ENCODE measurements at regions not wholly inside any gene's neighbourhood (a gene's known extent, or its start where the extent isn't known, plus 50 kb on each side); places are given as distances from the start of the nearest gene placed in this dataset.

- no peaks in the 10 kb centered on the region for H4K20me1 ChIP-seq (ENCODE audit: insufficient read depth, low read length)
- H3K4me3 ChIP-seq (ENCODE audit: low read depth, low read length, poor library complexity, severe bottlenecking): no peak overlapping the region
- no peaks in the 10 kb centered on the region for H3K4me1 ChIP-seq (ENCODE audit: insufficient read depth, low read length, poor library complexity, severe bottlenecking)
- no peak overlapping the region for H3K27ac ChIP-seq (ENCODE audit: low read depth, low read length, poor library complexity, severe bottlenecking)
- DNase-seq (ENCODE audit: low spot score): no peak
- H3K9me2 ChIP-seq (ENCODE audit: insufficient read depth, low read length): no peaks in the 10 kb centered on the region
- CTCF ChIA-PET (ENCODE audit: unreplicated experiment): no interaction called here
- TF ChIP-seq EZH2phosphoT487 (IDR thresholded peaks at IDR 0.05; ENCODE audit: borderline replicate concordance, low read depth, low read length): no peak
- no peak overlapping the region for H2AFZ ChIP-seq (ENCODE audit: low read length)
- no peak overlapping the region for H3K4me2 ChIP-seq (ENCODE audit: low read length)
- intact Hi-C loops (cut with micrococcal nuclease; ENCODE audit: unreplicated experiment): no loop called here
- no peaks in the 10 kb centered on the region for H3K9me3 ChIP-seq (ENCODE audit: low read length)
- H3K36me3 ChIP-seq (ENCODE audit: insufficient read depth, low read length): no peaks in the 10 kb centered on the region
- BruUV-seq (replicated peaks): no TSS peak
- POLR2A ChIA-PET: no interaction called here
- no peaks in the 10 kb centered on the region for H3K79me2 ChIP-seq (ENCODE audit: insufficient read depth, low read depth, low read length)
Measured at GRCh38 chr11:45489281-45489905, 176.0 kb downstream of the CHST1 start.

GRCh38 chr11:45486461-45486860 is 179.0 kb downstream of the CHST1 start:
- Histone ChIP-seq H3K36me3 (ENCODE audit: insufficient read depth, low read length) (no peaks in the 10 kb centered on the region), H3K9me2 (ENCODE audit: insufficient read depth, low read length) (no peaks in the 10 kb centered on the region), H3K79me2 (ENCODE audit: insufficient read depth, low read depth, low read length) (no peaks in the 10 kb centered on the region), H2AFZ (ENCODE audit: low read length) (no peak overlapping the region), H3K9me3 (ENCODE audit: low read length) (no peaks in the 10 kb centered on the region), H3K4me3 (ENCODE audit: low read depth, low read length, poor library complexity, severe bottlenecking) (no peak overlapping the region), H3K27ac (ENCODE audit: low read depth, low read length, poor library complexity, severe bottlenecking) (no peak overlapping the region), H4K20me1 (ENCODE audit: insufficient read depth, low read length) (no peaks in the 10 kb centered on the region), H3K4me2 (ENCODE audit: low read length) (no peak overlapping the region), H3K4me1 (ENCODE audit: insufficient read depth, low read length, poor library complexity, severe bottlenecking) (no peaks in the 10 kb centered on the region)
- ChIA-PET POLR2A (interaction anchor here (0.5 to 0.9 kb wide), 2 partner anchors 12 to 90 kb away, joined by 3 read pairs; no protein-coding TSS in a partner anchor), CTCF (ENCODE audit: unreplicated experiment) (no interaction called here)
- DNase-seq (ENCODE audit: low spot score): no peak
- BruUV-seq (replicated peaks): no TSS peak
- intact Hi-C loops (cut with micrococcal nuclease; ENCODE audit: unreplicated experiment): no loop called here
- TF ChIP-seq, protein P1, sequence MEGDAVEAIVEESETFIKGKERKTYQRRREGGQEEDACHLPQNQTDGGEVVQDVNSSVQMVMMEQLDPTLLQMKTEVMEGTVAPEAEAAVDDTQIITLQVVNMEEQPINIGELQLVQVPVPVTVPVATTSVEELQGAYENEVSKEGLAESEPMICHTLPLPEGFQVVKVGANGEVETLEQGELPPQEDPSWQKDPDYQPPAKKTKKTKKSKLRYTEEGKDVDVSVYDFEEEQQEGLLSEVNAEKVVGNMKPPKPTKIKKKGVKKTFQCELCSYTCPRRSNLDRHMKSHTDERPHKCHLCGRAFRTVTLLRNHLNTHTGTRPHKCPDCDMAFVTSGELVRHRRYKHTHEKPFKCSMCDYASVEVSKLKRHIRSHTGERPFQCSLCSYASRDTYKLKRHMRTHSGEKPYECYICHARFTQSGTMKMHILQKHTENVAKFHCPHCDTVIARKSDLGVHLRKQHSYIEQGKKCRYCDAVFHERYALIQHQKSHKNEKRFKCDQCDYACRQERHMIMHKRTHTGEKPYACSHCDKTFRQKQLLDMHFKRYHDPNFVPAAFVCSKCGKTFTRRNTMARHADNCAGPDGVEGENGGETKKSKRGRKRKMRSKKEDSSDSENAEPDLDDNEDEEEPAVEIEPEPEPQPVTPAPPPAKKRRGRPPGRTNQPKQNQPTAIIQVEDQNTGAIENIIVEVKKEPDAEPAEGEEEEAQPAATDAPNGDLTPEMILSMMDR (conservative IDR thresholded peaks at IDR 0.05; ENCODE audit: low read length): no peak
- TF ChIP-seq EZH2phosphoT487 (IDR thresholded peaks at IDR 0.05; ENCODE audit: borderline replicate concordance, low read depth, low read length): no peak

DNA sequence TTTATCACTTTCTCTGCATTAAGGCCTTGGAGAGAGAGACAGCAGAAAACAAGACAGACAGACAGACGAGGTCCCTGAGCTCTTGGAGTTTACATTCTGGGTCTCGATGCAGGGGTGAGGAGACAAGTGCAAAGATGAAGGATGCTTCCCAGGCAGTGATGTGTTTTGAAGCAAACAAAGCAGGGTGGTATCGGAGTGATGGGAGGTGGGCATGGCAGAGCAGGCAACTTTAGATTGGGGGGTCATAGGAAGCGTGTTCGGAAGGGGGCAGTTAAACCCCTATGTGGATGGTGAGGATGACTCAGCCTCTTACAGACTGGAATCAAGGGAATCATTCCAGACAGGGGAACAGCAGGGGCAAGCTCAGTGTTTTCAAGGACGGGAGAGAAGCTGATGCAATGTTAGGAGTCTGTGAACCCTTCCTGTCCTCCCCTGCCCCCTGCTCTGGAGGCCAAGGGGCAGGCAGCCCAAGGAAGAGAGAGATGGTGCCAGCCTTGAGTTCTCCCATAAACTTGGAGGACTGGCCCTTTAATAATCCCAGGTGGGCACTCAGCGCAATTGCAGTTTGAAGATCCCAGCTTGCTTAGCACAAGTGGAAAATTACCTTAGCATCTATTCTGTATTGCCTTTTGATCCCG is 180.2 kb downstream of the CHST1 start:
- no peaks in the 10 kb centered on the region for H4K20me1 ChIP-seq (ENCODE audit: insufficient read depth, low read length)
- H3K27ac ChIP-seq (ENCODE audit: low read depth, low read length, poor library complexity, severe bottlenecking): no peak overlapping the region
- H3K4me2 ChIP-seq (ENCODE audit: low read length): no peak overlapping the region
- H3K9me2 ChIP-seq (ENCODE audit: insufficient read depth, low read length): no peaks in the 10 kb centered on the region
- no peaks in the 10 kb centered on the region for H3K79me2 ChIP-seq (ENCODE audit: insufficient read depth, low read depth, low read length)
- ChIA-PET POLR2A (no interaction called here), CTCF (ENCODE audit: unreplicated experiment) (no interaction called here)
- TF ChIP-seq EZH2phosphoT487 (IDR thresholded peaks at IDR 0.05; ENCODE audit: borderline replicate concordance, low read depth, low read length): no peak
- TF ChIP-seq, protein P1 (conservative IDR thresholded peaks at IDR 0.05; ENCODE audit: low read length): no peak
- no peak for DNase-seq (ENCODE audit: low spot score)
- BruUV-seq (replicated peaks): no TSS peak
- H2AFZ ChIP-seq (ENCODE audit: low read length): no peak overlapping the region
- no peaks in the 10 kb centered on the region for H3K36me3 ChIP-seq (ENCODE audit: insufficient read depth, low read length)
- no peaks in the 10 kb centered on the region for H3K4me1 ChIP-seq (ENCODE audit: insufficient read depth, low read length, poor library complexity, severe bottlenecking)
- intact Hi-C loops (cut with micrococcal nuclease; ENCODE audit: unreplicated experiment): no loop called here
- H3K9me3 ChIP-seq (ENCODE audit: low read length): no peaks in the 10 kb centered on the region
- H3K4me3 ChIP-seq (ENCODE audit: low read depth, low read length, poor library complexity, severe bottlenecking): no peak overlapping the region
